Frontal cortex (tissue), 3 donors: ENCODE measurements at regions not wholly inside any gene's neighbourhood (a gene's known extent, or its start where the extent isn't known, plus 50 kb on each side); places are given as distances from the start of the nearest gene placed in this dataset.

Experiments
- DNase-seq, 2 donors: peaks; one replicate each; pipeline ENCODE4 v3.0.0; 2012; ENCODE audit warnings: low spot score in 2 of 2
- FAIRE-seq: peaks from 2 replicates; lab custom pipeline; 2012; peaks lifted over from hg19 to GRCh38; lab: Jason Lieb, UNC
- donor health status: control.
- donor health status: control.
- donor health status: control.

DNA sequence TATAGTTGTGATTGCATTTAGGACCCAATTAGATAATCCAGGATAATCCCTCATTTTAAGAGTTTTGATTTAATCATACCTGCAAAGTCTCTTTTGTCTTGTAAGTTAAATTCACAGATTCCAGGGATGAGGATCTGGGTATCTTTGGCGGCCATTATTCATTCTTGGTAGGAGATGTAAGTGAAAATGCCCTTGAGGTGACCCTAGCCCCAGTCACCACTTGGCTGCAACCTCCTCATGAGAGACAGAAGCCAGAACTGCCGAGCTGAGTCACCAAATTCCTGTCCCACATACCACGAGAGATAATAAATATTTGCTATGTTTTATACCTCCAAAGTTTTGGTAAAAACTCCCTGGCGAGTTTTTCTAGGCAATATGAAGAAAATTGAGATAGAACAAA is 389.4 kb downstream of the RFC3 start:
- no peak for FAIRE-seq
- DNase-seq = no peak

DNA sequence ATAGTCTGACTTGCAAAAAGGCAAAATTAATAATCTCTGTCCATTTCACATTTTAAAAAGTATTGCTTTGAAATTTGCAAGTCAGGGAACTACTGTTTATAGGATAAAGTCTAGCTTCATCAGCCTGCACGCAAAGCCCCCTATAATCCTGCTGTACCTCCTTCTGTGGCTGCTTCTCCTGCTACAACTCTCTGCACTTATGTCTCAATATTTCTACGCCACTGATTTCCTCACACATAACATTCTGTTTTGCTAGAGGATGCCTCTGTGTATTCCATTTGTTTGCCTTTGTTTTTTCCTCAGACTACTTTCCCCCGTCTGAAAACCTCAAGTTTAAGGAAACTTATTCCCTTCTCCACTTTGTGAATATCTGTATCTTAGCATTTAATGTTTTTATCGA is 389.9 kb downstream of the RFC3 start:
- no peak for DNase-seq
- no peak for FAIRE-seq

DNA sequence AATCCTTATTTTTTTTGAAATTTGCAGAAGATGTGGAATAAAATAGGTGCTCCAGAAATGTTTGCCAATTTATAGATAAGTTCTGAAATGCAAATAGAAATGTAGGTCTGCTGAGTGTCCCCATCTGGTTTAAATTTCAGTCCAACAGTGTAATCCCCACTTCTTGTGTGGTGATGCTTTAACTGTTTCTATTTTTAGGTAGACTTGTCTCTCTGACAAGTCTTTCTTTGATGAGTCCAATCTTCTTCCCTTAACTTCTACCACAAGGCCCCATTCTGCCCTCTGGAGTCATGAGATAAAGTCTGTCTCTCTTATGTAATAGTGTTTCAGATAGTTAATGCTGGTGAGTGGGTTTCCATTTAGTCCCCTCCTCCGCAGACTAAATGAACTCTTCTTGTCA is 390.4 kb downstream of the RFC3 start:
- DNase-seq (no peak), FAIRE-seq (no peak)

GRCh38 chr13:34210341-34210740 is 392.4 kb downstream of the RFC3 start:
- FAIRE-seq = no peak
- DNase-seq = no peak

DNA sequence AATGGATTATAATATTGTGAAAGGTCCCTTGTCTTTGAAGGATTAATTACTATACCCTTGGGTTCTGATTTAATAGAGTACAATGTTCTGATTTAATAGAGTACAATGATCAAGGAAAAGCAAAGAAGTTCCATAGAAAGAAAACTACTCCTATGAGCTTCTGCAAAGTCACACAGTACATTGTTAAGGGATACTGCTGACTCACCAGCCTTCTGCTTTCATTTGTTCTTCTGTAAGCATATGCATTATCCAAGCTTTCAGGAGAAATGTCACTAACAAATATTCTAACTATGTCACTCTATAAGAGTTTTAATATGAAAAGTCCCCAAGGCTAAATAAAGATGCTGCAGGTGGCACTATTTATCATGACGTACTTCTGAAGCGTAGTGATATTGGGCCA is 396.7 kb downstream of the RFC3 start:
- DNase-seq = no peak
- no peak for FAIRE-seq

DNA sequence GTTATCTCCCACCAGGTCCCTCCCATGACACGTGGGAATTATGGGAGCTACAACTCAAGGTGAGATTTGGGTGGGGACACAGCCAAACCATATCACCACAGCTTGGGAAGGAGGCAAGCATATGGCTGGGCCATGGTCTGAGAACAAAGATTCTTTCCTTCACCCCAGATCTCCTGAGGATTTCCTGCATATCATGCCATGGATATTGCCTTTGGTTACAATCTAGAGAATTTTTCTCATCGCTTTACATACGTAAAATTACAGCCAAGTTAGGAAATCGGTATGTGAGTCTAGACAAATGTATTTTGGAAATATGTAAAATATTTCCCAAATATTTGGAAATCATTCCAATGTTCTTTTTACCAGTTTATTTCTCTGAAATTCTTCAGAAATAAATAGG is 398.3 kb downstream of the RFC3 start:
- FAIRE-seq = no peak
- DNase-seq = no peak

DNA sequence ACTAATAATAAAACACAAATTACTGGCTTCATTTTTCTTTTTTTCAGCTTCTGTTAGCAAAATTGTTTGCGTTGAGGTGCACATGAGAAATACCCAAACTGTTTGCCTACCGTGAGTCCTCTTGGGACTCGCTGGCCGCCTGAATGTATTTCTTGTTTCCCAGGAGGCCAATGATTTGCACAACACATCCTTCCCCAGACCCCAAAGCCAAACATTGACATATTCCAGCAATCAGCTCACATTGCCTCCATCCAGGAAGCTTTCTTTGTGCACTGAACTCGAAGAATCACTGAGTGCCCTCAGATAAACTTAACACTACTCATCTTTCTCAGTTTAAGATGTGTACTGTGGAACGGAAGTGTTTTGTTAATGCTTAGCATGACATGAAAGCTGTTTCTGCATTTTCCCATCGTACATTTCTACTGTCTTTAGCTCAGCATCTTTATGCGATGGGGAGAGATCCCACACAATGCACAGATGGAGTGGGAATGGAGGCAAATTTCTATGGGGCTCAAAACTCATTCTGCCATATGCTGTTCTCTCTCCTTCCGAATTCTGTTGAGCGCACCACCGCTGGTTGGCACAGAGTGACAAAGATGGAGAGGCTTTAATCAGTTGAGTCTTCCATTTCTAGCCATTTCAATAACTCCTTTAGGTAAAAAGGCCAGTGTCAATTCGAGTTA is 399.5 kb downstream of the RFC3 start:
- DNase-seq = no peak
- FAIRE-seq = no peak

GRCh38 chr13:34223984-34224383 is 406.0 kb downstream of the RFC3 start:
- DNase-seq = no peak
- FAIRE-seq = no peak

GRCh38 chr13:34224877-34225276 is 406.9 kb downstream of the RFC3 start:
- FAIRE-seq (no peak), DNase-seq (no peak)

- FAIRE-seq = no peak
- no peak for DNase-seq
These were observed 412.3 kb downstream of the RFC3 start for GRCh38 chr13:34230271-34230670.

DNA sequence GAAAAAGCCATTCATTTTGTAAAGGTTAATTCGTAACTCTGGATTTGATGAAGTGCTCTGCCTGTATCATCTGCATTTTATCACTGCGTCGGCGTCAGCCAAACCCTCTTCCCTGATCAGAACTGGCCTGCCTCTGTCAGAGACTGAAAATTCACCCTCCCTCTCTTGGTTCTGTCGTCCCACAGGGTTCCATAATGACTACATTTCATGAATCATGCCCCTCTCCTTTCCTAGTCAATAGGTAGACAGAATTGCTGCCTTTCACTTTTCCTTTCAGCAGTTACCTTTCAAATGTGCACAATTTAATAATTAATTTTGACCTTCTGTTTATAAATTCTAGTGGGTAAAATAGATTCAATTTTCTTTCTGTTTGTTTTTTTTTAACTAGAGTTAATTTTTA is 423.4 kb downstream of the RFC3 start:
- FAIRE-seq (no peak), DNase-seq (no peak)

DNA sequence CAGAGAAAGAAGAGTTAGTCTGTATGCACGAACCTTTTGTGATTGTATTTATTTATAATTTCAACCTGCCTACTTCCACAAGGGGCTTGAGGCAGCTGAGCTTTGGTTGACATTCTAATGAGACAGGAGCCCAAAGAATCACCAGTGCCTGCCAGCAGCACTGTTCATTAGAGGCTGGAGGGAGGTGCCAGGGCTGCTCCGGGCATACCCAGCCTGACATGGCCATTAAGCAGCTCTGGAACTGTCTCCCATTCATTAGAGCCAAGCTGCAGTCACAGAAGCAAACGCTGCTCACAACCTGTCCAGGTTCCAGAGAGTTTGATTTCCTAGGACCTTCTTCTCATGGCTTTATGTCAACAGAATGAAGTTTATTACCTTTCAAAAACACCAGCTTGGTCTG is 425.5 kb downstream of the RFC3 start:
- no peak for DNase-seq
- FAIRE-seq = no peak

DNA sequence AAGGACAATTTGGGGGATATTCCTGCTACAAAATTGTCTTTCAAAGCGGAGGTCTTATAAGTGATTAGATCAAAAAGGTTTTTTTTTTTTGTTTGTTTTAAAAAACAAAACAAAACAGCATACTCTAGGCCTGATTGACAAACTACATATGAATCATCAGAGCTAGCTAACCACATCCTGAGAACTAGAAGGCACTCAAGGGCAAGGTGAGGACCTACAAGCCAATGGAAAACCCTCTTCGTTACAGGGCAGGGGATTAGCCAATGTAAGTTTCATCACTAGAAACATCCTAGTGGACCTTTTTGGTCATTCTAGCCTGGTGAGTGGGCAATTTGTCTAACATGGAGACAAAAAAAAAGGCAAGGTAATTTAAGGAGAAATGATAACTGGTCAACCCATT is 428.6 kb downstream of the RFC3 start:
- no peak for DNase-seq
- FAIRE-seq = no peak

- FAIRE-seq (no peak), DNase-seq (no peak)
These were observed 429.6 kb downstream of the RFC3 start for GRCh38 chr13:34247596-34247995.

DNA sequence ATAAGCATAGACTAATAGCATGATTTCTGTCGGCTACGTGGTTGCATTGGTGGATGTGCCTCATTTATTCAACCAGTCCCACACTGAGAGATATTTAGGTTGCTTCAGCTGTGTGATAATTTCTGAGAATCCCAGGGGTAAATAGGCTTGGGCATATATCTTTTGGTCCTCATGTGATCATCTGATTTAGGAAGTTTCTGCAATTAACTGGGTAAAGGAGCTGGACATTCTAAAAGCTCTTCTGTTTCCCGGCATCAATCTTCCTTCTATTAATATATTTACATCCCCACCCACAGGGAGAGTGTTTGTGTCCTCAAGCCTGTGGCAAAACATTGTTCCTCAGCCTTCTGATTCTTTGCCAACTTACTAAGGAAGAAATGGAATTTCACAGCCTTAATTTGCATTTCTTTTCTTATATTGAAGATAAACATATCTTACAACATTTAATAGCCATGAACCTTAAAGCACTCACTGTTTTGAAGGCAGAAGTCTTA is 431.6 kb downstream of the RFC3 start:
- FAIRE-seq (no peak), DNase-seq (no peak)

GRCh38 chr13:34250151-34250670 is 432.3 kb downstream of the RFC3 start:
- no peak for DNase-seq
- no peak for FAIRE-seq

GRCh38 chr13:34254366-34254765 is 436.4 kb downstream of the RFC3 start:
- no peak for DNase-seq
- FAIRE-seq = no peak

- FAIRE-seq = no peak
- DNase-seq = no peak
These were observed 437.8 kb downstream of the RFC3 start for GRCh38 chr13:34255711-34256110.

DNA sequence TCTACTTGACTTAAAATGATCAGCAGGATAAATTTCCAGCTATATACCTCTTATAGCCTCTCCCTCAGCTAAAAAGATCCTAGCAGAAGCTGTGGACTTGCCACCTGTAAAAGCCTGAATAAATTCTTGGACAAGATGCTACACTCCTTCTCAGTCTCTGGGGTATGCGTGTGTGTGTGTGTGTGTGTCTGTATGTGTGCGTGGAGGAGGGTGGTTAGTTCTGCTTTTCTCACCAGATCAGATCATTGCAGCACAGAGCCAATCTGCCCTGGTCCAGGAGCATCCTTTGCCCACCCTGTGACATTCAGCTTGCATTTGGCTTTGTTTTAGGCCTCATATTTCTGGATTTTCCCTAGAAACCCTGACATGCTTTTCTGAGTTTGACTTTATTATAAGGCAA is 438.3 kb downstream of the RFC3 start:
- DNase-seq (no peak), FAIRE-seq (no peak)

- no peak for FAIRE-seq
- no peak for DNase-seq
These were observed 440.0 kb downstream of the RFC3 start for GRCh38 chr13:34257966-34258365.

GRCh38 chr13:34258646-34259386 is 440.9 kb downstream of the RFC3 start:
- FAIRE-seq (no peak), DNase-seq (no peak)
